A673 (cell line): ENCODE measurements at regions not wholly inside any gene's neighbourhood (a gene's known extent, or its start where the extent isn't known, plus 50 kb on each side); places are given as distances from the start of the nearest gene placed in this dataset.

Experiments
- BruUV-seq: library from RNA; stranded (reverse); fragments of 400-500 nt; replicated peaks from 2 replicates; lab custom pipeline; 2021; lab: Mats Ljungman, UMichigan
- CTCF ChIA-PET: fragments of 300-600 bp; sonication (Branson Sonifier 250); formaldehyde crosslinking; loops from one replicate; lab custom pipeline; 2022; ENCODE audit warnings: antibody characterized with exemption; lab: Charles Lee
- POLR2A ChIA-PET: fragments of 300-600 bp; sonication (Branson Sonifier 250); formaldehyde crosslinking; loops from one replicate; lab custom pipeline; 2022; ENCODE audit warnings: antibody characterized with exemption; ENCODE audit not compliant: low non-redundant PET; lab: Charles Lee
- DNase-seq: peaks from one replicate; pipeline ENCODE4 v3.0.0-alpha.2; 2015; ENCODE audit warnings: low spot score
- H3K27ac ChIP-seq: fragments of 200-600 bp; sonication (generic); 2 replicates; pipeline ENCODE4 v1.5.1; 2016; ENCODE audit warnings: mixed run types, low read depth, mild to moderate bottlenecking, mixed read lengths, antibody characterized with exemption, low read length; ENCODE audit not compliant: poor library complexity, severe bottlenecking
- H3K27me3 ChIP-seq: fragments of 200-600 bp; sonication (generic); replicated peaks from 2 replicates; pipeline ENCODE4 v1.6.1; 2017; ENCODE audit warnings: mixed run types, low read depth, mild to moderate bottlenecking, mixed read lengths, antibody characterized with exemption, low read length; ENCODE audit not compliant: insufficient read depth, poor library complexity
- H3K36me3 ChIP-seq: fragments of 200-600 bp; sonication (generic); 2 replicates; pipeline ENCODE4 v1.6.1; 2016; ENCODE audit warnings: mixed run types, mild to moderate bottlenecking, mixed read lengths, antibody characterized with exemption, low read length; ENCODE audit not compliant: insufficient read depth, poor library complexity, severe bottlenecking
- H3K4me1 ChIP-seq: fragments of 200-600 bp; sonication (generic); 2 replicates; pipeline ENCODE4 v1.6.1; 2017; ENCODE audit warnings: mixed run types, mild to moderate bottlenecking, mixed read lengths, antibody characterized with exemption, low read length; ENCODE audit not compliant: insufficient read depth, poor library complexity, severe bottlenecking
- H3K4me3 ChIP-seq: fragments of 200-600 bp; sonication (generic); 2 replicates; pipeline ENCODE4 v1.5.1; 2016; ENCODE audit warnings: low read depth, mixed run types, mild to moderate bottlenecking, mixed read lengths, low read length; ENCODE audit not compliant: poor library complexity, severe bottlenecking
- H3K9me3 ChIP-seq: fragments of 200-600 bp; sonication (generic); 2 replicates; pipeline ENCODE4 v1.6.1; 2016; ENCODE audit warnings: mixed run types, low read depth, mild to moderate bottlenecking, mixed read lengths, antibody characterized with exemption, low read length; ENCODE audit not compliant: poor library complexity, severe bottlenecking
- CTCF ChIP-seq: fragments of 300-800, 200-600 bp; sonication (generic); conservative IDR thresholded peaks from 2 replicates; pipeline ENCODE4 v1.5.1; 2017; ENCODE audit warnings: low read depth, mild to moderate bottlenecking, antibody characterized with exemption, low read length, moderate library complexity, mixed read lengths
- EZH2 ChIP-seq: fragments of 200-600 bp; sonication (generic); IDR thresholded peaks from 2 replicates; pipeline ENCODE4 v1.6.1; 2017; ENCODE audit warnings: borderline replicate concordance, low read depth, mild to moderate bottlenecking, mixed read lengths, antibody characterized with exemption, low read length; ENCODE audit not compliant: poor library complexity, severe bottlenecking
- intact Hi-C: fragments of 100-400 bp; cut with micrococcal nuclease; formaldehyde crosslinking; loops from one replicate; pipeline ENCODE4 v1.10.0; 2022; ENCODE audit not compliant: unreplicated experiment

DNA sequence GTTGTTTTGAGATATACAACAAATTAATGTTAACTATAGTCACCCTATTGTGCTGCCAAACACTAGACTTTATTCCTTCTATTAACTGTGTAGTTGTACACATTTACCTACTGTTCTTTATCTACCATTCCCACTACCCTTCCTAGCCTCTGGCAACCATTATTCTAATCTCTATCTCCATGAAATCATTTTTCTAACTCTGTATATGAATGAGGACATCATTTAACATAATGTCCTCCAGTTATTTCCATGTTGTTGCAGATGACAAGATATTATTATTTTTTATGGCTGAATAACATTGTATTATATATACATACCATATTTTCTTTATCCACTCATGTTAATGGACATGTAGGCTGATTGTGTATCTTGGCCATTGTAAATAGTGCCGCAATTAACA is 366.3 kb downstream of the TBX15 start:
- Histone ChIP-seq H3K4me1 (no peaks in the 10 kb centered on the region), H3K4me3 (no peak overlapping the region), H3K27me3 (no peaks in the 10 kb centered on the region), H3K27ac (no peak overlapping the region), H3K36me3 (no peaks in the 10 kb centered on the region), H3K9me3 (peaks cover 3% of the 10 kb centered on the region)
- ChIA-PET POLR2A (no interaction called here), CTCF (no interaction called here)
- no peak for TF ChIP-seq CTCF
- no peak for TF ChIP-seq EZH2
- no TSS peak for BruUV-seq
- intact Hi-C loops = no loop called here
- DNase-seq = no peak

DNA sequence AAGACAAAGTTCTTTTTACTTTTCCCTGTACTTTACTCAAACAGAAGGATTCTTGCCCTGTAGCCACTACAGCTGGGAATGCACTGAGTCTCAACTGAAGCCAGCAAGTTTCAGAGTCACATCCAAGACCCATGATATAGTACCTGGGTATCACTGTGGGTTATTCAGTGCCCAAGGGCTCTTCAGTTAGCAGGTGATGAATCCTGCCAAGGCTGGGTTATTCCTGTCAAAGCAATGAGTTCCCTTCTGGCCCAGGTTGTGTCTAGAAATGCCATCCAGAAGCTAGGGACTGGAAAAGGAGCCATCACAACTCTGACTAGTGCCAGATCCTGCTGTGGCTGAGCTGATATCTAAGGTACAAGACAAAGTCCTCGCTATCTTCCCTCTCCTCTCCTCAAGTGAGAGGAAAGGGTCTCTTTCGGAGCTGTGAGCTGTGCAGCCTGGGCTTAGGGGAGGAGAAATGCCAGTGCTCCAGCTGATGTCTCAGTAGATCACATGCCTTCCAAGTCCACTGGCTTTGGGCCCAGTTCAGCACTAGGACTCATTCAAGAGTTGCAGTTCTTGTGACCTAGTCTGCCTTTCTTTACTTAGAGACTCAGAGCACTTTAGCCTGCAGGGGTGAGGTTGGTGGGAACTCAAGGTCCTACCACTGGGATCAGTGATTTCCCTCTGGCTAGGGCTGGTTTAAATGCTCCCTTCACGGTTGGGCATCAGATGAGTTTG is 369.4 kb downstream of the TBX15 start:
- DNase-seq = no peak
- Histone ChIP-seq H3K27ac (no peak overlapping the region), H3K36me3 (no peaks in the 10 kb centered on the region), H3K27me3 (no peaks in the 10 kb centered on the region), H3K4me3 (no peak overlapping the region), H3K9me3 (peaks cover 3% of the 10 kb centered on the region), H3K4me1 (no peaks in the 10 kb centered on the region)
- CTCF ChIA-PET = no interaction called here
- POLR2A ChIA-PET = no interaction called here
- intact Hi-C loops = no loop called here
- BruUV-seq = no TSS peak
- TF ChIP-seq CTCF (no peak), EZH2 (no peak)

- ChIA-PET POLR2A (no interaction called here), CTCF (no interaction called here)
- intact Hi-C loops = no loop called here
- no peak for TF ChIP-seq EZH2
- no peak for TF ChIP-seq CTCF
- H3K27me3 ChIP-seq = no peaks in the 10 kb centered on the region
- H3K9me3 ChIP-seq = peaks cover 3% of the 10 kb centered on the region
- no peak for DNase-seq
- H3K4me1 ChIP-seq = no peaks in the 10 kb centered on the region
- no peaks in the 10 kb centered on the region for H3K36me3 ChIP-seq
- no TSS peak for BruUV-seq
- H3K4me3 ChIP-seq = no peak overlapping the region
- H3K27ac ChIP-seq = no peak overlapping the region
These were observed 370.2 kb downstream of the TBX15 start for GRCh38 chr1:118617916-118618315.
